ENCODE measurements at regions not wholly inside any gene's neighbourhood (a gene's known extent, or its start where the extent isn't known, plus 50 kb on each side); places are given as distances from the start of the nearest gene placed in this dataset.

DNA sequence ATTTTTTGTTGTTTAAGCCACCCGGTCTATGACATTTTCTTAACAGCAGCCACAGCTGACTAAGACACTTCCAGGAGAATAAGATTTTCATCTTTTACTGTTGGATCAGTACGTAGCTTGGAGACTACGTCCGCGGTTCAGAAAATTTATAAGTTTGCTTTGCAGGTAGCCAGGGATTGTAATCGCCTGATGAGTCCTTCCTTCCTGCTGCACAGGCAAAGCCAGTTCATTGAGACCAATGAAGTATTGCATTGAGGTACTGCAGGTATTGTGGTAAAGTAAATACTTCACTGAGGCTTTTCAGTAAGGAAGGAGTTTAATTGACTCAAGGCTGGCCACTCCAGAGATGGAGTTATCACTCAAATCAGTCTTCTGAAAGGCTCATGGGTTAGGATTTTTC lies 269.4 kb upstream of the ELAC2 start:
- peak overlapping the region; percentile 36 for H3K27ac ChIP-seq

DNA sequence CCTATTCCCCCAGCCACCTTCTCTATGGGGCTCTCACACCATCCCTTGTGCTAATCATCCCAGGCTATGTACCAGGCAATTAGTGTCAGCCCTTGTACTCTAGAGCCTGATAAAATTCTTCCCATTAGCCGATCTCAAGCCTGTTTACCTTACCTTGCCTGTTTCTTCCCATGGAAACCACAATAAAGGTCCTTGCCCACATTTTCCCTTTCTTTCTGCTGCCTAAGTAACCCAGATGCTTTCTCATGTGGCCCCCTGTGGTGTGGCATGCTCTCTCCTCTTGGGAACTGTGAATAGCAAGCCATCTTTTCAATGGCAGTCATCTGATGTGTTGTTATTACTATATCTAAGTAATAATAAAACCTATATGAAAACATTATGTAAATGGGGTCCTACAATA lies 265.8 kb upstream of the ELAC2 start:
- no peak overlapping the region for H3K27ac ChIP-seq
- TF ChIP-seq, protein P1, sequence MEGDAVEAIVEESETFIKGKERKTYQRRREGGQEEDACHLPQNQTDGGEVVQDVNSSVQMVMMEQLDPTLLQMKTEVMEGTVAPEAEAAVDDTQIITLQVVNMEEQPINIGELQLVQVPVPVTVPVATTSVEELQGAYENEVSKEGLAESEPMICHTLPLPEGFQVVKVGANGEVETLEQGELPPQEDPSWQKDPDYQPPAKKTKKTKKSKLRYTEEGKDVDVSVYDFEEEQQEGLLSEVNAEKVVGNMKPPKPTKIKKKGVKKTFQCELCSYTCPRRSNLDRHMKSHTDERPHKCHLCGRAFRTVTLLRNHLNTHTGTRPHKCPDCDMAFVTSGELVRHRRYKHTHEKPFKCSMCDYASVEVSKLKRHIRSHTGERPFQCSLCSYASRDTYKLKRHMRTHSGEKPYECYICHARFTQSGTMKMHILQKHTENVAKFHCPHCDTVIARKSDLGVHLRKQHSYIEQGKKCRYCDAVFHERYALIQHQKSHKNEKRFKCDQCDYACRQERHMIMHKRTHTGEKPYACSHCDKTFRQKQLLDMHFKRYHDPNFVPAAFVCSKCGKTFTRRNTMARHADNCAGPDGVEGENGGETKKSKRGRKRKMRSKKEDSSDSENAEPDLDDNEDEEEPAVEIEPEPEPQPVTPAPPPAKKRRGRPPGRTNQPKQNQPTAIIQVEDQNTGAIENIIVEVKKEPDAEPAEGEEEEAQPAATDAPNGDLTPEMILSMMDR (conservative IDR thresholded peaks at IDR 0.05), result no peak

More for the DNA sequence above, 269.4 kb upstream of the ELAC2 start:
- TF ChIP-seq, protein P1 (conservative IDR thresholded peaks at IDR 0.05), result no peak

DNA sequence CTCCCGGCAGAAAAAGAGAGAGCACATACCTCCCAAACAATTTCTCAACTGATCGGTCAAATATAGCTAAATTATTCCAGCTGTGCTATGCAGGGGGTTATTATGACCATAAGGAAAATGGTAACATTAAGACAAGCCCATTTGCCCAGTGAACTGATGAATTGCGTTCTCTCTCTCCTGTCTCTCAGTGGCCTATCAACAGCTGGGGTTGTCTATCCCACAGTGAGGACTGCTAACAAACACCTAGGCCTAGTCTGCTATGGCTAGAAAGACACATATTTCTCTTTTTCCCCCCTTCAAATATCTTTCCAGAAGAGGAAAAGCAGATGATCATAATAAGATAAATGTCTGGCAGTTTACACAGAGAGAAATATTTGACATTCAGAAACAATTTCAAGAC lies 263.8 kb upstream of the ELAC2 start:
- TF ChIP-seq, protein P1 (conservative IDR thresholded peaks at IDR 0.05), result no peak

DNA sequence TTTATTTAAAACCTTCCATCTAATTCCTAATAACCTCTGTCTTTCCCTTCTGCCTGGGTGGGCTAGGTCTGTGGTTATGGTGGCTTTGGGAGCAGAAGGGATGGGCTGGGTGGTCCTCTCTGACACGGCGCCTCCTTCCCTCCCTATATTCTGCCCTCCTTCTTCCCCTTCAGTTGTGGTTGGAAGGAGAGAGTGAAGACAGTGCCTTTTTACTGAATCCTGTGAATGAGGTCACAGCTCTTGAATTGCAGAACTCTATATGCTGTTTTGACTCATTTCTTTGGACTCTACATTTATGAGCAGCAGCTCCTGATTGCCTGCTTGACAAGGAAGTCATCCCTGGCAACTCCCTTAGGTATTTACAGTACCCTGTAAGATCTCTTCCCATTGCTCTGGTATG lies 256.0 kb upstream of the ELAC2 start:
- H3K27ac ChIP-seq, result no peak overlapping the region
- TF ChIP-seq, protein P1 (conservative IDR thresholded peaks at IDR 0.05), result no peak

More for the DNA sequence above, 263.8 kb upstream of the ELAC2 start:
- H3K27ac ChIP-seq, result no peak overlapping the region

DNA sequence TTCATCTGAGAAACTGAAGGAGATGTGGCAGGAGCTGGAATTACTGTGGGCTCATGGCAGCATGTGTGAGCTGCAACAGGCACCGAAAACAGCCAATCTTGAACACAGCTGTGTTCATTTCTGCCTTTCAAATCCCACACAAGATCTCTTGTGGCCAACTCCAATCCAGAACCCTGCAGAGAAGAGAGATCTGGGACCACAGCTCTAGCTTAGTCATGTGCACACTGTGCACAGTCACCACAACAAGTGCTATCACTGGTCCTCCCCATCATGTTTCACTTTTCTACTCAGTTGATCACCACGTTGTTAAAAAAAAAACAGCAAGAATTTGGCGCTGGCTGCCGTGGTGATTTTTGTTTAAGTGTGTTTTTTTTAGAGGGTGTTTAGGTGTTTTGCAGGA lies 254.5 kb upstream of the ELAC2 start:
- TF ChIP-seq, protein P1 (conservative IDR thresholded peaks at IDR 0.05), result no peak
- no peak overlapping the region for H3K27ac ChIP-seq

DNA sequence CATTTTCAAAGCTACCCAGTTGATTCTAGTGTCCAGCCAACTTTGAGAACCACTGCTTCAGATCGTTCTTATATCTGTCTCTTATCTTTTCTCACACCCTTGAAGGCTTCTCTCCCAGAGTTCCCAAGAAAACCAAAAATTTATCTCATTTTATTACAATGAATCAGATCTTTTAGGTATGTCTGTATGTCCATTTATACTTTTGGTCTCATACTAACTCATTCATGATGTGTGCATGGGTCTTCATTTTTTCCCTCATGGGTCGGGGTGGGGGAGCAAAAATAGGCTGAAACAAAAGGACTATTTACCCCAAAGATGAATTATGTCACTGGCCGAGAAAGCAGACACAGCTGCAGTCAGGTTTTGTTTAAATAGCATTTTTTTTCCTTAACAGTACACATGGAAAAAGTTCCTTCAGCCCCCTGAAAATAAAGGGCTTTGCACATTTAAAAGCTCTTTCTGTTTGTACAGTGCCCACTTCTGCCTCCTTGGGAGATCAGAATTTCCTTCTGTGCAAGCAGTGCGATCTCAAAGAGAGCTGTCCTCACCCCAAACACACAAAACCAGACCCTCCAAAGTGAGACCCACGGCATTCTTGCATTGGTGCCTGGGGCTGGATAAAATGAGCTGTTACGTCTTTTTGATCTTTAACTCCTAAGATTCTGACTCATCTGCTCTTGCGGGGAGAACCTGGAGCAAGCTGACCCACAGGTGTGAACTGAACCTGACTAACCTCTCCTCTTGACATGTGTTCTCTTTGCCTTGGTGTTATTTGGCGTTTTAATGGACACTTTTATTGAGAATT lies 251.2 kb upstream of the ELAC2 start:
- TF ChIP-seq, protein P1 (conservative IDR thresholded peaks at IDR 0.05), result no peak
- H3K27ac ChIP-seq, result no peak overlapping the region

DNA sequence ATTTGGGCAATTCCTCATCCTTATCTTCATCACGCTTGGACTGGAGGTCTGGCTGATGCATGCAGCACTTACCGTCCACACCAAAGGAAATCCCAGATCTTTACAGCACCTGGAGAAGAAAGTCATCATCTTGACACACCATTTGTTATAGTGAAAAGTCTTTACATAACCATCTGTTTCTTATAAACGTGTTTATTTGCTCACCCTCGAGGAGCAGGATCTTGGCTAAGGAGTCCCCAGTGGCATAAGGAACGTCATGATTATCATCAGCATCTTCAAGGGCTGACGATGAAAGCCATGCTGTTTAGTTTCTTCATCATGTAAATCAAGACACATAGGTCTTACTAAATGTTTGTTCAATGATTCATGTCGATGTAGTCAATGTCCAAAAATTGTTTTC lies 248.8 kb upstream of the ELAC2 start:
- TF ChIP-seq, protein P1 (conservative IDR thresholded peaks at IDR 0.05), result no peak
- H3K27ac ChIP-seq, result no peak overlapping the region

All from VCaP (cell line).